ENCODE measurements at regions not wholly inside any gene's neighbourhood (a gene's known extent, or its start where the extent isn't known, plus 50 kb on each side); places are given as distances from the start of the nearest gene placed in this dataset.

GRCh38 chr9:89790542-89791109, 185.8 kb downstream of the GADD45G start:
- no peaks in the 10 kb centered on the region for H3K36me3 ChIP-seq (ENCODE audit: control insufficient read depth, insufficient read depth, low read length)
- no peaks in the 10 kb centered on the region for H3K9me3 ChIP-seq (ENCODE audit: control insufficient read depth, insufficient read depth, low read length)
- DNase-seq (ENCODE audit: low read depth, low spot score), result no peak
- no CpG with 5 or more reads among the region's 2 CpGs for WGBS (ENCODE audit: insufficient coverage, insufficient read length)
- H3K4me3 ChIP-seq (ENCODE audit: low read length), result no peak overlapping the region
- no peak overlapping the region for H3K27ac ChIP-seq (ENCODE audit: low read length)
- H3K27me3 ChIP-seq (ENCODE audit: control insufficient read depth, insufficient read depth, low read length), result no peaks in the 10 kb centered on the region
- H3K4me1 ChIP-seq (ENCODE audit: control insufficient read depth, insufficient read depth, low read length), result no peaks in the 10 kb centered on the region

- no peak overlapping the region for H3K4me3 ChIP-seq (ENCODE audit: low read length)
- DNase-seq (ENCODE audit: low read depth, low spot score), result no peak
- no CpG with 5 or more reads among the region's 8 CpGs for WGBS (ENCODE audit: insufficient coverage, insufficient read length)
Measured at GRCh38 chr9:89791754-89792153, 186.9 kb downstream of the GADD45G start.

GRCh38 chr9:89792189-89793123, 187.6 kb downstream of the GADD45G start:
- H3K4me1 ChIP-seq (ENCODE audit: control insufficient read depth, insufficient read depth, low read length), result no peaks in the 10 kb centered on the region
- no peaks in the 10 kb centered on the region for H3K27me3 ChIP-seq (ENCODE audit: control insufficient read depth, insufficient read depth, low read length)
- DNase-seq (ENCODE audit: low read depth, low spot score), result no peak
- no peaks in the 10 kb centered on the region for H3K9me3 ChIP-seq (ENCODE audit: control insufficient read depth, insufficient read depth, low read length)
- no CpG with 5 or more reads among the region's 12 CpGs for WGBS (ENCODE audit: insufficient coverage, insufficient read length)
- no peak overlapping the region for H3K4me3 ChIP-seq (ENCODE audit: low read length)
- no peaks in the 10 kb centered on the region for H3K36me3 ChIP-seq (ENCODE audit: control insufficient read depth, insufficient read depth, low read length)
- no peak overlapping the region for H3K27ac ChIP-seq (ENCODE audit: low read length)

More at GRCh38 chr9:89791754-89792153, 186.9 kb downstream of the GADD45G start:
- H3K9me3 ChIP-seq (ENCODE audit: control insufficient read depth, insufficient read depth, low read length), result no peaks in the 10 kb centered on the region
- no peaks in the 10 kb centered on the region for H3K4me1 ChIP-seq (ENCODE audit: control insufficient read depth, insufficient read depth, low read length)
- no peak overlapping the region for H3K27ac ChIP-seq (ENCODE audit: low read length)
- no peaks in the 10 kb centered on the region for H3K27me3 ChIP-seq (ENCODE audit: control insufficient read depth, insufficient read depth, low read length)
- no peaks in the 10 kb centered on the region for H3K36me3 ChIP-seq (ENCODE audit: control insufficient read depth, insufficient read depth, low read length)

GRCh38 chr9:89793124-89793495, 188.3 kb downstream of the GADD45G start:
- H3K27ac ChIP-seq (ENCODE audit: low read length), result no peak overlapping the region
- H3K36me3 ChIP-seq (ENCODE audit: control insufficient read depth, insufficient read depth, low read length), result no peaks in the 10 kb centered on the region
- no CpG with 5 or more reads among the region's 5 CpGs for WGBS (ENCODE audit: insufficient coverage, insufficient read length)
- H3K9me3 ChIP-seq (ENCODE audit: control insufficient read depth, insufficient read depth, low read length), result no peaks in the 10 kb centered on the region
- H3K4me1 ChIP-seq (ENCODE audit: control insufficient read depth, insufficient read depth, low read length), result no peaks in the 10 kb centered on the region
- no peak overlapping the region for H3K4me3 ChIP-seq (ENCODE audit: low read length)
- no peak for DNase-seq (ENCODE audit: low read depth, low spot score)
- H3K27me3 ChIP-seq (ENCODE audit: control insufficient read depth, insufficient read depth, low read length), result no peaks in the 10 kb centered on the region

GRCh38 chr9:89793551-89793950, 188.7 kb downstream of the GADD45G start:
- Histone ChIP-seq H3K4me3 (ENCODE audit: low read length) (no peak overlapping the region), H3K27me3 (ENCODE audit: control insufficient read depth, insufficient read depth, low read length) (no peaks in the 10 kb centered on the region), H3K4me1 (ENCODE audit: control insufficient read depth, insufficient read depth, low read length) (no peaks in the 10 kb centered on the region), H3K27ac (ENCODE audit: low read length) (no peak overlapping the region), H3K9me3 (ENCODE audit: control insufficient read depth, insufficient read depth, low read length) (no peaks in the 10 kb centered on the region), H3K36me3 (ENCODE audit: control insufficient read depth, insufficient read depth, low read length) (no peaks in the 10 kb centered on the region)
- no CpG with 5 or more reads among the region's 7 CpGs for WGBS (ENCODE audit: insufficient coverage, insufficient read length)
- no peak for DNase-seq (ENCODE audit: low read depth, low spot score)

- H3K4me1 ChIP-seq (ENCODE audit: control insufficient read depth, insufficient read depth, low read length), result no peaks in the 10 kb centered on the region
- no peak for DNase-seq (ENCODE audit: low read depth, low spot score)
Measured at GRCh38 chr9:89794918-89795317, 190.1 kb downstream of the GADD45G start.

GRCh38 chr9:89795538-89796195, 190.9 kb downstream of the GADD45G start:
- no CpG with 5 or more reads among the region's 10 CpGs for WGBS (ENCODE audit: insufficient coverage, insufficient read length)
- H3K27ac ChIP-seq (ENCODE audit: low read length), result no peak overlapping the region
- no peaks in the 10 kb centered on the region for H3K9me3 ChIP-seq (ENCODE audit: control insufficient read depth, insufficient read depth, low read length)
- no peaks in the 10 kb centered on the region for H3K27me3 ChIP-seq (ENCODE audit: control insufficient read depth, insufficient read depth, low read length)
- no peaks in the 10 kb centered on the region; the same call in 1 of the 2 replicates for H3K4me1 ChIP-seq (ENCODE audit: control insufficient read depth, insufficient read depth, low read length)
- no peak overlapping the region for H3K4me3 ChIP-seq (ENCODE audit: low read length)
- DNase-seq (ENCODE audit: low read depth, low spot score), result no peak
- no peaks in the 10 kb centered on the region for H3K36me3 ChIP-seq (ENCODE audit: control insufficient read depth, insufficient read depth, low read length)

More at GRCh38 chr9:89794918-89795317, 190.1 kb downstream of the GADD45G start:
- Histone ChIP-seq H3K4me3 (ENCODE audit: low read length) (no peak overlapping the region), H3K27me3 (ENCODE audit: control insufficient read depth, insufficient read depth, low read length) (no peaks in the 10 kb centered on the region), H3K9me3 (ENCODE audit: control insufficient read depth, insufficient read depth, low read length) (no peaks in the 10 kb centered on the region), H3K36me3 (ENCODE audit: control insufficient read depth, insufficient read depth, low read length) (no peaks in the 10 kb centered on the region), H3K27ac (ENCODE audit: low read length) (no peak overlapping the region)
- WGBS (ENCODE audit: insufficient coverage, insufficient read length), result no CpG with 5 or more reads among the region's 10 CpGs

- Histone ChIP-seq H3K27ac (ENCODE audit: low read length) (no peak overlapping the region), H3K27me3 (ENCODE audit: control insufficient read depth, insufficient read depth, low read length) (no peaks in the 10 kb centered on the region), H3K36me3 (ENCODE audit: control insufficient read depth, insufficient read depth, low read length) (no peaks in the 10 kb centered on the region), H3K4me3 (ENCODE audit: low read length) (no peak overlapping the region), H3K9me3 (ENCODE audit: control insufficient read depth, insufficient read depth, low read length) (no peaks in the 10 kb centered on the region), H3K4me1 (ENCODE audit: control insufficient read depth, insufficient read depth, low read length) (no peaks in the 10 kb centered on the region; the same call in 1 of the 2 replicates)
- no CpG with 5 or more reads among the region's 6 CpGs for WGBS (ENCODE audit: insufficient coverage, insufficient read length)
- no peak for DNase-seq (ENCODE audit: low read depth, low spot score)
Measured at GRCh38 chr9:89796606-89797005, 191.8 kb downstream of the GADD45G start.

- H3K27me3 ChIP-seq (ENCODE audit: control insufficient read depth, insufficient read depth, low read length), result no peaks in the 10 kb centered on the region
- no peak overlapping the region for H3K27ac ChIP-seq (ENCODE audit: low read length)
- no peaks in the 10 kb centered on the region for H3K9me3 ChIP-seq (ENCODE audit: control insufficient read depth, insufficient read depth, low read length)
- no peak overlapping the region for H3K4me3 ChIP-seq (ENCODE audit: low read length)
- no peak for DNase-seq (ENCODE audit: low read depth, low spot score)
- H3K36me3 ChIP-seq (ENCODE audit: control insufficient read depth, insufficient read depth, low read length), result no peaks in the 10 kb centered on the region
- no CpG with 5 or more reads among the region's 11 CpGs for WGBS (ENCODE audit: insufficient coverage, insufficient read length)
- no peaks in the 10 kb centered on the region; the same call in 1 of the 2 replicates for H3K4me1 ChIP-seq (ENCODE audit: control insufficient read depth, insufficient read depth, low read length)
Measured at GRCh38 chr9:89797255-89797654, 192.4 kb downstream of the GADD45G start.

GRCh38 chr9:89797937-89798455, 193.2 kb downstream of the GADD45G start:
- Histone ChIP-seq H3K36me3 (ENCODE audit: control insufficient read depth, insufficient read depth, low read length) (no peaks in the 10 kb centered on the region), H3K27me3 (ENCODE audit: control insufficient read depth, insufficient read depth, low read length) (no peaks in the 10 kb centered on the region), H3K9me3 (ENCODE audit: control insufficient read depth, insufficient read depth, low read length) (no peaks in the 10 kb centered on the region), H3K4me3 (ENCODE audit: low read length) (no peak overlapping the region), H3K4me1 (ENCODE audit: control insufficient read depth, insufficient read depth, low read length) (no peaks in the 10 kb centered on the region; the same call in 1 of the 2 replicates), H3K27ac (ENCODE audit: low read length) (no peak overlapping the region)
- no CpG with 5 or more reads among the region's 8 CpGs for WGBS (ENCODE audit: insufficient coverage, insufficient read length)
- DNase-seq (ENCODE audit: low read depth, low spot score), result no peak
